ENCODE measurements at regions not wholly inside any gene's neighbourhood (a gene's known extent, or its start where the extent isn't known, plus 50 kb on each side); places are given as distances from the start of the nearest gene placed in this dataset.

DNA sequence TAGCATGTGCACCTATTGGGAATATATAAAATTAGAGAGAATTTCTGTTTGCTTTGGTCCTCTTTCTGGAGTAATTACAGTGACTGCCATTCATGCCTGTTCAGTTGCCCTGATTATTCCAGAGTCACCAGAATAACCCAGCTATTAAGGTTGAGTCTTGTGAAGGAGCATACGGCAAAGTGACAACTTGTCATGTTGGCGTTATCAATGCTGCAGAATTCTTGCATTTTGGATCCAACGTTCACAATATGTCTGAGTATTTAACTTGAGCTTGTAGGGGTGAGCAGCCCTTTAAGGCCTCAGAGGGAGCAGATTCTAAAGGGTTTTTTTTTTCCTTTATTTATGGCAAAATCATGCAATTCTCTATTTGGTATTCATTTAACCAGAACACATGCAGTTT lies 419.4 kb upstream of the MGMT start:
- ChIA-PET CTCF (no interaction called here), POLR2A (interaction anchor here (1.2 kb wide), 1 partner anchor 10 kb away, joined by 4 read pairs; no protein-coding TSS in a partner anchor)
- peaks cover 3 to 16% (median 12%) of the 10 kb centered on the region in 7 donors for H3K4me1 Mint-ChIP-seq
- H3K27me3 Mint-ChIP-seq: peaks cover 0 to 37% (median 14%) of the 10 kb centered on the region in 5 donors
- DNase-seq: no peak
- intact Hi-C loops (cut with micrococcal nuclease): no loop called here
- H3K4me3 Mint-ChIP-seq: no peak overlapping the region
- no peaks in the 10 kb centered on the region for H3K27me3 ChIP-seq (ENCODE audit: control insufficient read depth in 2 of 2, insufficient read depth in 2 of 2, low read length in 2 of 2)
- no peaks in the 10 kb centered on the region for H3K36me3 ChIP-seq (ENCODE audit: control insufficient read depth in 2 of 3, insufficient read depth in 3 of 3, low read length in 3 of 3)
- no peak overlapping the region for H3K4me3 ChIP-seq (ENCODE audit: low read length)
- no peaks in the 10 kb centered on the region for H3K36me3 Mint-ChIP-seq
- H3K4me1 ChIP-seq (ENCODE audit: control insufficient read depth in 2 of 2, insufficient read depth in 2 of 2, low read length in 2 of 2): peaks cover 0 to 7% of the 10 kb centered on the region in 2 donors
- H3K9me3 Mint-ChIP-seq: peaks cover 0 to 3% (median 0%) of the 10 kb centered on the region in 11 donors
- H3K27ac Mint-ChIP-seq: no peak overlapping the region
- ATAC-seq: no peak
- no peaks in the 10 kb centered on the region for H3K9me3 ChIP-seq (ENCODE audit: control insufficient read depth in 2 of 3, low read length in 3 of 3)
- no peak overlapping the region for H3K27ac ChIP-seq (ENCODE audit: low read depth, low read length)

DNA sequence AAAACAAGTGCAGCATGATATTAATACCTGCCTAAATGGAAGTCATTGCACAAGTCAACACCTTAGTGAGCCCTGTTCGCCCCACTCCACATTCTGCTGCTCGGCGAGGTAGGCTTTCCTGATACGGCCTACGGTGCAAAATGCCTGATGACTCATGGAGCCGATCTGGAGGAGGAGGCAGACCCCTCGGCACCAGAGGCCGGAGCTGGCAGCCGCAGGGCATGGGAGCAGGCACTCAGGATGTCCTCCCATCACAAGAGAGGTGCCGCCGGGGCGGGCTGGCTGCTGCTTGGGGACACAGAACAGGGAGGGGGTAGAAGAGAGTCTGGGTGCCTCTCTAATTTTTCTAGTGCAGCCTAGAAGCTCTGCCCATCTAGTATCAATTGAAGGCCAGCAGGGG lies 418.5 kb upstream of the MGMT start:
- Histone ChIP-seq H3K27me3 (ENCODE audit: control insufficient read depth in 2 of 2, insufficient read depth in 2 of 2, low read length in 2 of 2) (no peaks in the 10 kb centered on the region), H3K27ac (ENCODE audit: low read depth, low read length) (no peak overlapping the region), H3K36me3 (ENCODE audit: control insufficient read depth in 2 of 3, insufficient read depth in 3 of 3, low read length in 3 of 3) (no peaks in the 10 kb centered on the region), H3K4me3 (ENCODE audit: low read length) (no peak overlapping the region), H3K4me1 (ENCODE audit: control insufficient read depth in 2 of 2, insufficient read depth in 2 of 2, low read length in 2 of 2) (no peaks in the 10 kb centered on the region), H3K9me3 (ENCODE audit: control insufficient read depth in 2 of 3, low read length in 3 of 3) (no peaks in the 10 kb centered on the region)
- Mint-ChIP-seq H3K36me3 (no peaks in the 10 kb centered on the region), H3K4me3 (no peak overlapping the region), H3K4me1 (peaks cover 0 to 7% (median 3%) of the 10 kb centered on the region in 7 donors), H3K27me3 (peaks cover 0 to 30% (median 7%) of the 10 kb centered on the region in 5 donors), H3K27ac (no peak overlapping the region), H3K9me3 (peaks cover 0 to 3% (median 0%) of the 10 kb centered on the region in 11 donors)
- CTCF ChIA-PET: no interaction called here
- ATAC-seq (no peak), DNase-seq (no peak)
- POLR2A ChIA-PET: interaction anchor here (1.3 kb wide), 1 partner anchor 9 kb away, joined by 4 read pairs; no protein-coding TSS in a partner anchor
- intact Hi-C loops (cut with micrococcal nuclease): no loop called here

DNA sequence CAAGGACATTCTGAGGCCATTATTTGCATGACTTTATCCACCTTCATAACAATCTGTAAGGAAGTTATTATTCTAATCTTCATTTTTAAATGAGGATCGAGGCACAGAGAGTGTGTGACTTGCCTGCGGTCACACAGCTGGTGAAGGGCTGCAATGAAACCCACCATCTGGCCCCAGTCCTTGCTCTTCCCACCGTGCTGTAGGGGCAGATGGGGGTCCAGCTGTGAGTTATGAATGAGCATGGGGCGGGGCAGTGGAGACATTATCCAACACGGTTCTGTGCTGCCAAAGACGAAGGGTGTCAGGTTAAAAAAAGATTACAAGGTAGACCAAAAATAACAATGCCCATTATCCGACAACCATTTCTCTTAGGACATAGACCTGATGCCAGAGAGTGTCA lies 417.5 kb upstream of the MGMT start:
- Mint-ChIP-seq H3K27ac (no peak overlapping the region), H3K4me1 (peaks cover 0 to 4% (median 0%) of the 10 kb centered on the region in 7 donors), H3K36me3 (no peaks in the 10 kb centered on the region), H3K4me3 (no peak overlapping the region), H3K27me3 (peaks cover 0 to 27% (median 0%) of the 10 kb centered on the region in 5 donors), H3K9me3 (peaks cover 0 to 3% (median 0%) of the 10 kb centered on the region in 11 donors)
- H3K27ac ChIP-seq (ENCODE audit: low read depth, low read length): no peak overlapping the region
- no peaks in the 10 kb centered on the region for H3K4me1 ChIP-seq (ENCODE audit: control insufficient read depth in 2 of 2, insufficient read depth in 2 of 2, low read length in 2 of 2)
- no peaks in the 10 kb centered on the region for H3K36me3 ChIP-seq (ENCODE audit: control insufficient read depth in 2 of 3, insufficient read depth in 3 of 3, low read length in 3 of 3)
- POLR2A ChIA-PET: no interaction called here
- no peaks in the 10 kb centered on the region for H3K9me3 ChIP-seq (ENCODE audit: control insufficient read depth in 2 of 3, low read length in 3 of 3)
- no peak overlapping the region for H3K4me3 ChIP-seq (ENCODE audit: low read length)
- CTCF ChIA-PET: no interaction called here
- intact Hi-C loops (cut with micrococcal nuclease): no loop called here
- DNase-seq: no peak
- no peaks in the 10 kb centered on the region for H3K27me3 ChIP-seq (ENCODE audit: control insufficient read depth in 2 of 2, insufficient read depth in 2 of 2, low read length in 2 of 2)
- no peak for ATAC-seq

DNA sequence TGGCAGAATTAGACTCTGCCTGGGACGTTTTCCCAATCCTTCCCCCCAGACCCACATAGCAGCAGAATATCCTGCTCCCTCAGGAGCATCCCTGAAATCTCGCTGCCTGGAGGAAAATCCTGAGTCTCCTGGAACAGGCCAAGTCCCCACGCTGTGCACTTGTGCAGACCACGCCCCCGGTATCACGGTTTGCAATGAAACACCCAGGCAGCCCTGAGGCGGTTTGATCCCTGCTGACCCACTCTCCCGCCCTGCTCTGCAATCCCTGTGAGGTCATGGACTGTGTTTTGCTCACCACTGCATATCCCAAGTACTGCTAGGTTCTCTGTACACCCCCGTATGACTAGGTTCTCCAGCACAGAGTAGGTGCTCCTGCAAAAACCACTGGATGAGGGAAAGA lies 411.8 kb upstream of the MGMT start:
- Mint-ChIP-seq H3K4me3 (no peak overlapping the region), H3K27me3 (peaks cover 0 to 19% (median 0%) of the 10 kb centered on the region in 5 donors), H3K9me3 (no peaks in the 10 kb centered on the region), H3K27ac (no peak overlapping the region), H3K4me1 (peaks cover 12 to 53% (median 44%) of the 10 kb centered on the region in 7 donors), H3K36me3 (no peaks in the 10 kb centered on the region)
- ChIA-PET POLR2A (no interaction called here), CTCF (no interaction called here)
- Histone ChIP-seq H3K4me1 (ENCODE audit: control insufficient read depth in 2 of 2, insufficient read depth in 2 of 2, low read length in 2 of 2) (peaks cover 5 to 39% of the 10 kb centered on the region in 2 donors), H3K4me3 (ENCODE audit: low read length) (no peak overlapping the region), H3K9me3 (ENCODE audit: control insufficient read depth in 2 of 3, low read length in 3 of 3) (no peaks in the 10 kb centered on the region), H3K27ac (ENCODE audit: low read depth, low read length) (no peak overlapping the region), H3K36me3 (ENCODE audit: control insufficient read depth in 2 of 3, insufficient read depth in 3 of 3, low read length in 3 of 3) (no peaks in the 10 kb centered on the region), H3K27me3 (ENCODE audit: control insufficient read depth in 2 of 2, insufficient read depth in 2 of 2, low read length in 2 of 2) (no peaks in the 10 kb centered on the region)
- DNase-seq: no peak
- no peak for ATAC-seq
- intact Hi-C loops (cut with micrococcal nuclease): loop anchor here in 1 of 2 donors (5.0 kb wide), 1 partner anchor 47 kb away; no protein-coding TSS in a partner anchor

DNA sequence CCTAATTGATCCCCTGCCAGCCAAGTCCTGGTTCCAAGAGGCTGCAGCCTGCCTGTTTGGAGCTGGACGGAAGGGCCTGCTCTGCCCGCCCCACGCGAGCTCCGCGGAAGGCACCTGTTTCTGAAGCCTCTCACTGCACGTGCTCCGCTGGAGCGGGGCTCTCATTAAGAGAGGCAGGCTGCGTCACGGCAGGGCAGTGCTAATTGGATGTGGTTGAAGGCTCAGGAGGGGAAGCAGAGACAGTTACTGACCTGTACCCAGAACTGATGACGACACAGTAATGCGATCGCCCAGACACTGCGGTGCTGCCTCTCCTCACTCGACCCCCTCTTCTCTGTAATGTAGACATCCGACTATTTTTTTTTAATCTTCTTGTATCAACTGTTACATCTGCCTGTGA lies 411.1 kb upstream of the MGMT start:
- Histone ChIP-seq H3K27ac (ENCODE audit: low read depth, low read length) (no peak overlapping the region), H3K27me3 (ENCODE audit: control insufficient read depth in 2 of 2, insufficient read depth in 2 of 2, low read length in 2 of 2) (no peaks in the 10 kb centered on the region), H3K36me3 (ENCODE audit: control insufficient read depth in 2 of 3, insufficient read depth in 3 of 3, low read length in 3 of 3) (no peaks in the 10 kb centered on the region), H3K4me3 (ENCODE audit: low read length) (no peak overlapping the region), H3K9me3 (ENCODE audit: control insufficient read depth in 2 of 3, low read length in 3 of 3) (no peaks in the 10 kb centered on the region), H3K4me1 (ENCODE audit: control insufficient read depth in 2 of 2, insufficient read depth in 2 of 2, low read length in 2 of 2) (peaks cover 5 to 39% of the 10 kb centered on the region in 2 donors)
- intact Hi-C loops (cut with micrococcal nuclease): loop anchor here in 1 of 2 donors (5.0 kb wide), 1 partner anchor 46 kb away; no protein-coding TSS in a partner anchor
- Mint-ChIP-seq H3K27me3 (peaks cover 0 to 26% (median 0%) of the 10 kb centered on the region in 5 donors), H3K27ac (peak overlapping the region in 2 of 9 donors; percentile 19 to 59), H3K9me3 (no peaks in the 10 kb centered on the region), H3K4me3 (no peak overlapping the region), H3K4me1 (peaks cover 12 to 60% (median 47%) of the 10 kb centered on the region in 7 donors), H3K36me3 (no peaks in the 10 kb centered on the region)
- ChIA-PET POLR2A (interaction anchor here (5.9 kb wide), 1 partner anchor 20 kb away, joined by 46 read pairs; no protein-coding TSS in a partner anchor), CTCF (no interaction called here)
- DNase-seq (no peak), ATAC-seq (no peak)

DNA sequence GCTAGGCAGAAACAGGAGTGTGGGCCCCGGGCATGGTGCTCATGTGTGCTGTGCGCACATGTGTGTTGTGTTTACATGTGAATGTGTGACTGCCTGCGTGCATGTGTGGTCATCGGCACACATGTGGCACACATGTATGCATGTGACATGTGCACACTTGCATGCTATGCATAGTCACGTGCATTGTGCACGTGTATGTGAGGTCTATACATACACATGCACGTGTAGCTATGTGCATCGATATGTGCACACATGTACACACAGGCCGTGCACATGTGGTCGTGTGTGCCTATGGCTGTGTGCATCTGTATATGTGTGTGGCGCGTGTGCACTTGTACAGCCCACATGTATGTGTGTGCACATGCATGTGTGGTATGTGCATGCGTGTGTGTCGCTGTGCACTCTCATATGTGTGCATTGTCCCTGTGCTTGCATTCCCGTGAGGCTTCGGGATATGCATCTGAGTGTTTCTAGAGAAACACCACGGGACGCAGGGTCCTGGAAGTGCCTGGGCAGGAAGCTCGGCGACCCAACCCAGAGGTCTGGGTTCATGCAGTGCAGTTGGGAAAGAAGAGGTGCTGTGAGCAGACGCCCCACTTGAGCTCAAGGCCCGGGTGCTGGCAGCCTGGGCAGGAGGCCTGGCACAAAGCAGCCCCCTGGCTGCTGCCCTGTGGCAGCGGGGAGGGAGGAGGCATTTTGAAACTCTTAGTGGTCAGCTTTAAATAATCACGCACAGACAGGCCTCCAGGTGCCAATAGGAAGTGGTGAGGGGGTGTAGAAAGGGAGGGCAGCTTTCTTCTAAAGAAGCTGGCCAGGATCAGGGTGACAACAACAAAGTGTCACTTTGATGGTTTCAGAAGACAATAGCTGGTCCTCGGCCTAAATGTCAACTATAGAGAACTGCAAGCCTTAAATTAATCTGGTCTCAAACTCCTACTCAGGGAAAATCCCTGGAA lies 410.0 kb upstream of the MGMT start:
- H3K4me3 Mint-ChIP-seq: peak overlapping the region in 9 of 10 donors; percentile 66 to 85 (median 76)

More for the DNA sequence above, 410.0 kb upstream of the MGMT start:
- Mint-ChIP-seq H3K36me3 (no peaks in the 10 kb centered on the region), H3K4me1 (peaks cover 12 to 60% (median 47%) of the 10 kb centered on the region in 7 donors), H3K9me3 (no peaks in the 10 kb centered on the region), H3K27ac (peak overlapping the region in 4 of 9 donors; percentile 56 to 80 (median 58)), H3K27me3 (peaks cover 0 to 31% (median 0%) of the 10 kb centered on the region in 5 donors)
- H3K27ac ChIP-seq (ENCODE audit: low read depth, low read length): no peak overlapping the region
- H3K4me3 ChIP-seq (ENCODE audit: low read length): peak overlapping the region; percentile 36
- no peaks in the 10 kb centered on the region for H3K27me3 ChIP-seq (ENCODE audit: control insufficient read depth in 2 of 2, insufficient read depth in 2 of 2, low read length in 2 of 2)
- ChIA-PET CTCF (interaction anchor here (0.9 to 1.7 kb wide), 2 partner anchors 21 to 25 kb away, joined by 4 to 7 read pairs; no protein-coding TSS in a partner anchor), POLR2A (interaction anchor here (1.1 to 5.9 kb wide), 4 partner anchors 9 to 32 kb away, joined by 3 to 46 read pairs (median 6); no protein-coding TSS in a partner anchor)
- no peaks in the 10 kb centered on the region for H3K9me3 ChIP-seq (ENCODE audit: control insufficient read depth in 2 of 3, low read length in 3 of 3)
- DNase-seq (no peak), ATAC-seq (peak; percentile 5)
- intact Hi-C loops (cut with micrococcal nuclease): loop anchor here in 1 of 2 donors (5.0 kb wide), 1 partner anchor 45 kb away; no protein-coding TSS in a partner anchor
- no peaks in the 10 kb centered on the region for H3K36me3 ChIP-seq (ENCODE audit: control insufficient read depth in 2 of 3, insufficient read depth in 3 of 3, low read length in 3 of 3)
- peaks cover 5 to 39% of the 10 kb centered on the region in 2 donors for H3K4me1 ChIP-seq (ENCODE audit: control insufficient read depth in 2 of 2, insufficient read depth in 2 of 2, low read length in 2 of 2)
